K562 (cell line): ENCODE measurements at regions not wholly inside any gene's neighbourhood (a gene's known extent, or its start where the extent isn't known, plus 50 kb on each side); places are given as distances from the start of the nearest gene placed in this dataset.

ENCODE experiments used
- ATAC-seq: fragments of 200-7000 bp; cut with Tn5 transposase; 3 replicates; pipeline ENCODE4 v1.9.1; 2020; ENCODE audit warnings: moderate library complexity
- BruUV-seq: library from RNA; stranded (reverse); fragments of 400-500 nt; replicated peaks from 2 replicates; lab custom pipeline; 2021; lab: Mats Ljungman, UMichigan
- CTCF ChIA-PET: fragments of 300-600 bp; formaldehyde crosslinking; extraction: SDS; loops from one replicate; lab custom pipeline; 2021; ENCODE audit warnings: low intra/inter-chr PET ratio; lab: Yijun Ruan, JAX
- POLR2A ChIA-PET: fragments of 300-600, 350-650 bp; sonication (Branson Sonifier 250); formaldehyde crosslinking; extraction: SDS; loops from one replicate; lab custom pipeline; 2021; ENCODE audit warnings: antibody characterized with exemption, inconsistent platforms; lab: Yijun Ruan, JAX
- DNase-seq, 4 experiments: peaks; one replicate each; pipeline versions ENCODE4 v3.0.0 to v3.0.0-alpha.2; 2011 to 2018; ENCODE audit warnings: low spot score in 3 of 4, mixed read lengths in 3 of 4; ENCODE audit errors: extremely low read depth in 1 of 4
- FAIRE-seq: peaks from 2 replicates; lab custom pipeline; 2011; peaks lifted over from hg19 to GRCh38; lab: Jason Lieb, UNC
- H2AFZ ChIP-seq: 2 replicates; pipeline ENCODE4 v1.6.0; 2011; ENCODE audit warnings: low read depth, low read length, control low read depth, inconsistent platforms
- H3K27ac ChIP-seq: fragments of 200-600 bp; 3 replicates; pipeline ENCODE4 v1.8.0; 2011; ENCODE audit warnings: low read depth, mild to moderate bottlenecking, control low read depth, inconsistent platforms, low read length, moderate library complexity, mixed read lengths; ENCODE audit errors: extremely low read depth
- H3K27me3 ChIP-seq, 2 experiments: fragments of 300-600 bp in 1 of 2; 2 replicates in 1 of 2; 3 replicates in 1 of 2; pipeline versions ENCODE4 v1.6.0 to v1.8.0; 2011; ENCODE audit warnings: inconsistent platforms in 2 of 2, low read length in 2 of 2, mild to moderate bottlenecking in 1 of 2, mixed read lengths in 1 of 2, moderate library complexity in 1 of 2; ENCODE audit not compliant: control insufficient read depth in 2 of 2, insufficient read depth in 2 of 2
- H3K36me3 ChIP-seq: fragments of 300-600 bp; 3 replicates; pipeline ENCODE4 v1.8.0; 2011; ENCODE audit warnings: mild to moderate bottlenecking, low read length, inconsistent platforms; ENCODE audit not compliant: control insufficient read depth, insufficient read depth
- H3K4me1 ChIP-seq, 2 experiments: fragments of 200-600 bp in 1 of 2; replicated peaks in 1 of 2; 2 replicates in 1 of 2; 3 replicates in 1 of 2; pipeline versions ENCODE4 v1.5.1 to v1.8.0; 2011; ENCODE audit warnings: inconsistent platforms in 2 of 2, low read length in 2 of 2, mild to moderate bottlenecking in 1 of 2, mixed read lengths in 1 of 2, moderate library complexity in 1 of 2; ENCODE audit not compliant: control insufficient read depth in 2 of 2, insufficient read depth in 2 of 2
- H3K4me2 ChIP-seq: 2 replicates; pipeline ENCODE4 v1.6.1; 2011; ENCODE audit warnings: low read length, control low read depth, inconsistent platforms, mixed read lengths; ENCODE audit not compliant: insufficient read depth
- H3K4me3 ChIP-seq: fragments of 200-600 bp; sonication (generic), shearing (Covaris generic); 2 replicates; pipeline ENCODE4 v1.5.1; 2016; ENCODE audit warnings: control low read depth, inconsistent platforms
- H3K79me2 ChIP-seq: fragments of 200-600 bp; 3 replicates; pipeline ENCODE4 v1.8.0; 2011; ENCODE audit warnings: low read length, inconsistent platforms; ENCODE audit not compliant: control insufficient read depth, insufficient read depth
- H3K9ac ChIP-seq, 2 experiments: 2 replicates each; pipeline versions ENCODE4 v1.6.0 to v1.6.1; 2011; ENCODE audit warnings: low read depth in 2 of 2, low read length in 2 of 2, control low read depth in 1 of 2, inconsistent platforms in 1 of 2, mild to moderate bottlenecking in 1 of 2, mixed read lengths in 1 of 2; ENCODE audit not compliant: insufficient read depth in 1 of 2
- H3K9me1 ChIP-seq: one replicate; pipeline ENCODE4 v1.6.0; 2011; ENCODE audit warnings: inconsistent platforms, mild to moderate bottlenecking, low read length, moderate library complexity; ENCODE audit not compliant: control insufficient read depth, insufficient read depth
- H3K9me3 ChIP-seq: replicated peaks from 2 replicates; pipeline ENCODE4 v1.5.1; 2011; ENCODE audit warnings: low read depth, low read length, inconsistent platforms; ENCODE audit not compliant: control insufficient read depth, insufficient read depth
- H4K20me1 ChIP-seq: replicated peaks from 2 replicates; pipeline ENCODE4 v1.6.1; 2011; ENCODE audit warnings: low read length, inconsistent platforms, mixed read lengths; ENCODE audit not compliant: control insufficient read depth, insufficient read depth
- BACH1 ChIP-seq: fragments of 200-800 bp; sonication (Bioruptor generic); IDR thresholded peaks from 2 replicates; pipeline ENCODE4 v1.6.1; 2016; ENCODE audit warnings: missing genetic modification characterization, missing compliant biosample characterization
- BRD4 ChIP-seq: fragments of 200-600 bp; sonication (generic); IDR thresholded peaks from 2 replicates; pipeline ENCODE4 v1.6.1; 2017; ENCODE audit warnings: inconsistent platforms
- CBX5 ChIP-seq: IDR thresholded peaks from 2 replicates; pipeline ENCODE4 v1.6.1; 2014; ENCODE audit warnings: low read depth, borderline replicate concordance
- DMBX1 ChIP-seq: fragments of 250-450 bp; sonication (Bioruptor Pico); IDR thresholded peaks from 2 replicates; pipeline ENCODE4 v1.8.0; 2022; ENCODE audit warnings: inconsistent platforms, mild to moderate bottlenecking, moderate library complexity, borderline replicate concordance
- ETV1 ChIP-seq: fragments of 450-650 bp; conservative IDR thresholded peaks from 2 replicates; pipeline ENCODE4 v1.6.1; 2016; ENCODE audit warnings: missing genetic modification characterization, control low read depth, low read depth, missing compliant biosample characterization
- ETV6 ChIP-seq, 3 experiments: fragments of 150-350 bp in 1 of 3; sonication (generic) in 1 of 3; formaldehyde crosslinking in 1 of 3; IDR thresholded peaks; 2 replicates each; pipeline versions ENCODE4 v1.6.1 to v1.8.0; 2014 to 2022; ENCODE audit warnings: borderline replicate concordance in 2 of 3, low read depth in 2 of 3, antibody characterized with exemption in 1 of 3, low read length in 1 of 3, mild to moderate bottlenecking in 1 of 3, missing genetic modification reagents in 1 of 3
- RBM34 ChIP-seq: fragments of 200-400 bp; formaldehyde crosslinking; IDR thresholded peaks from 2 replicates; pipeline ENCODE4 v1.6.1; 2018; ENCODE audit warnings: low read length, borderline replicate concordance; ENCODE audit not compliant: insufficient read depth
- ZNF232 ChIP-seq: sonication (generic); formaldehyde crosslinking; IDR thresholded peaks from 2 replicates; pipeline ENCODE4 v1.8.0; 2022; ENCODE audit warnings: mild to moderate bottlenecking, missing genetic modification reagents
- ZNF263 ChIP-seq: sonication (generic); formaldehyde crosslinking; IDR thresholded peaks from 2 replicates; pipeline ENCODE4 v1.8.0; 2022; ENCODE audit warnings: mild to moderate bottlenecking, missing genetic modification reagents, borderline replicate concordance
- ZNF324 ChIP-seq: fragments of 250-450 bp; sonication (Bioruptor Pico); IDR thresholded peaks from 2 replicates; pipeline ENCODE4 v1.4.0; 2020; ENCODE audit warnings: mild to moderate bottlenecking
- ZSCAN32 ChIP-seq: fragments of 450-650 bp; formaldehyde crosslinking; IDR thresholded peaks from 2 replicates; pipeline ENCODE4 v1.4.0; 2020; ENCODE audit warnings: mild to moderate bottlenecking, moderate library complexity
- WGBS: fragments of 100-300 bp; shearing (Covaris generic); methylation state at CpG from one replicate; pipeline ENCODE4 v1.1.6; 2016; ENCODE audit warnings: low coverage, mixed read lengths; ENCODE audit not compliant: insufficient coverage; ENCODE audit errors: missing lambda C conversion rate; 5-methylcytosine and 5-hydroxymethylcytosine counted together
- in situ Hi-C: fragments of 300-500 bp; cut with MboI; formaldehyde crosslinking; loops from 4 replicates; pipeline ENCODE4 v1.15.0; 2018; ENCODE audit warnings: inconsistent platforms, mixed read lengths
- intact Hi-C: fragments of 100-400 bp; cut with micrococcal nuclease; formaldehyde crosslinking; loops from 2 replicates; pipeline ENCODE4 v1.14.2; 2022
- TF ChIP-seq, protein P1 (sequence below): sonication (generic); formaldehyde crosslinking; IDR thresholded peaks from 2 replicates; pipeline ENCODE4 v1.8.0; 2022; ENCODE audit warnings: mild to moderate bottlenecking, low read depth, missing genetic modification reagents
- TF ChIP-seq, protein P2 (sequence below): fragments of 250-450 bp; sonication (Bioruptor Pico); IDR thresholded peaks from 2 replicates; pipeline ENCODE4 v1.5.0; 2022; ENCODE audit warnings: mild to moderate bottlenecking
- TF ChIP-seq, protein P3 (sequence below): IDR thresholded peaks from 2 replicates; pipeline ENCODE4 v1.6.1; 2014; ENCODE audit warnings: antibody characterized with exemption
- TF ChIP-seq, protein P4 (sequence below): fragments of 200-400 bp; formaldehyde crosslinking; IDR thresholded peaks from 2 replicates; pipeline ENCODE4 v1.6.1; 2017; ENCODE audit warnings: mild to moderate bottlenecking, low read depth, low read length, moderate library complexity

DNA sequence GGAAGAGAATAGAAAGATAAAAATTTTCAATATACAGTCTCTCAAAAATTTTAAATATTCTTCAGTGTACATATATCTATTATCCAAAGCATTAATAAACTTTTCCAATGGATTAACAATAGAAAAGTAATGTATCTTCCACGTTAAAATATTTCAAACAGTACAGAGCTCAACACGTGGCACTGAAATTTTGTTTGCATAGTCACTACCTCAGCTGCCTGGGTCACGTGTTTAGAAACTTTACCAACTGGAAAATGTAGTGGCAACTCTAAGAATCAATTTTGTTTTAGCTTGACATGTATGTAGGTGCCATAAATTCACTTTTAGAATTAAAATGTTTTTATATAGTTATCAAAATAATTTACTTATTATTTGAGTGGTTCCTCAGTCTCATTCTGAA, 85.3 kb downstream of the CNTN3 start (continued):
- no peak for TF ChIP-seq DMBX1
- TF ChIP-seq, all 486 proteins: peak for 0

DNA sequence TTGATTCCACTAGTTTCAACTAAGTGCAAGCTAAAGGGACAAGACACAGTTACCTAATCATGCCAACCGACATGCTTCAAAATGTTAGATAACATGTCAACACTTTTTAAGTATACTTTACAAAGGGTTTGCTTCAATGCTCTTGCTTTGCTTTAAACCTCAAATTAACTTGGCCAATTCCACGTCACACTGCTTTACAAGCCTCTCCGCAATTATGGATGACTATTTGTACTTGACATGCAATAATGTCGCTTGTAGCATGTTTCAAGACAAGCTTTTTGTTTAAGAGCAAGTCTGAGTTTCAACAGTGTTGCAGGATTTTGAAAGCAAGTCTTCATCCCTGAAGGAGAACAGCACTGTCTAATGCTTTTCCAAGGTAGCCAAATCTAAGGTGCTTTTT, 86.9 kb downstream of the CNTN3 start:
- in situ Hi-C loops (no loop called here), intact Hi-C loops (no loop called here)
- no peak for FAIRE-seq
- H4K20me1 ChIP-seq = no peaks in the 10 kb centered on the region
- H3K36me3 ChIP-seq = no peaks in the 10 kb centered on the region
- no peak overlapping the region for H3K4me2 ChIP-seq
- no peak for DNase-seq
- WGBS = 3% methylated on average over 4 of the region's 4 CpGs
- no peaks in the 10 kb centered on the region for H3K27me3 ChIP-seq
- no peaks in the 10 kb centered on the region for H3K79me2 ChIP-seq
- H3K9ac ChIP-seq = no peak overlapping the region
- CTCF ChIA-PET = no interaction called here
- H3K27ac ChIP-seq = no peak overlapping the region
- ATAC-seq = no peak
- H3K4me3 ChIP-seq = no peak overlapping the region
- no peaks in the 10 kb centered on the region for H3K9me1 ChIP-seq
- BruUV-seq = no TSS peak
- no peak overlapping the region for H2AFZ ChIP-seq
- POLR2A ChIA-PET = no interaction called here
- no peaks in the 10 kb centered on the region for H3K9me3 ChIP-seq
- no peaks in the 10 kb centered on the region for H3K4me1 ChIP-seq
- no peak for TF ChIP-seq RBM34
- TF ChIP-seq BRD4 = no peak
- TF ChIP-seq, protein P1, sequence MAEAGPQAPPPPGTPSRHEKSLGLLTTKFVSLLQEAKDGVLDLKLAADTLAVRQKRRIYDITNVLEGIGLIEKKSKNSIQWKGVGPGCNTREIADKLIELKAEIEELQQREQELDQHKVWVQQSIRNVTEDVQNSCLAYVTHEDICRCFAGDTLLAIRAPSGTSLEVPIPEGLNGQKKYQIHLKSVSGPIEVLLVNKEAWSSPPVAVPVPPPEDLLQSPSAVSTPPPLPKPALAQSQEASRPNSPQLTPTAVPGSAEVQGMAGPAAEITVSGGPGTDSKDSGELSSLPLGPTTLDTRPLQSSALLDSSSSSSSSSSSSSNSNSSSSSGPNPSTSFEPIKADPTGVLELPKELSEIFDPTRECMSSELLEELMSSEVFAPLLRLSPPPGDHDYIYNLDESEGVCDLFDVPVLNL (CRISPR knock-in tag) = no peak
- no peak for TF ChIP-seq CBX5
- TF ChIP-seq ZSCAN32 (CRISPR knock-in tag) = no peak
- TF ChIP-seq, protein P2, sequence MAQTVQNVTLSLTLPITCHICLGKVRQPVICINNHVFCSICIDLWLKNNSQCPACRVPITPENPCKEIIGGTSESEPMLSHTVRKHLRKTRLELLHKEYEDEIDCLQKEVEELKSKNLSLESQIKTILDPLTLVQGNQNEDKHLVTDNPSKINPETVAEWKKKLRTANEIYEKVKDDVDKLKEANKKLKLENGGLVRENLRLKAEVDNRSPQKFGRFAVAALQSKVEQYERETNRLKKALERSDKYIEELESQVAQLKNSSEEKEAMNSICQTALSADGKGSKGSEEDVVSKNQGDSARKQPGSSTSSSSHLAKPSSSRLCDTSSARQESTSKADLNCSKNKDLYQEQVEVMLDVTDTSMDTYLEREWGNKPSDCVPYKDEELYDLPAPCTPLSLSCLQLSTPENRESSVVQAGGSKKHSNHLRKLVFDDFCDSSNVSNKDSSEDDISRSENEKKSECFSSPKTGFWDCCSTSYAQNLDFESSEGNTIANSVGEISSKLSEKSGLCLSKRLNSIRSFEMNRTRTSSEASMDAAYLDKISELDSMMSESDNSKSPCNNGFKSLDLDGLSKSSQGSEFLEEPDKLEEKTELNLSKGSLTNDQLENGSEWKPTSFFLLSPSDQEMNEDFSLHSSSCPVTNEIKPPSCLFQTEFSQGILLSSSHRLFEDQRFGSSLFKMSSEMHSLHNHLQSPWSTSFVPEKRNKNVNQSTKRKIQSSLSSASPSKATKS (CRISPR knock-in tag) = no peak
- TF ChIP-seq ZNF324 = no peak
- TF ChIP-seq ETV6 (IDR thresholded peaks at IDR 0.05; ENCODE audit: borderline replicate concordance in 1 of 2, low read depth in 2 of 2, low read length in 1 of 2) = no peak
- TF ChIP-seq ETV6 (CRISPR knock-in tag; IDR thresholded peaks at IDR 0.05; ENCODE audit: borderline replicate concordance) = no peak
- TF ChIP-seq ETV1 (tag) = no peak
- TF ChIP-seq, protein P3, sequence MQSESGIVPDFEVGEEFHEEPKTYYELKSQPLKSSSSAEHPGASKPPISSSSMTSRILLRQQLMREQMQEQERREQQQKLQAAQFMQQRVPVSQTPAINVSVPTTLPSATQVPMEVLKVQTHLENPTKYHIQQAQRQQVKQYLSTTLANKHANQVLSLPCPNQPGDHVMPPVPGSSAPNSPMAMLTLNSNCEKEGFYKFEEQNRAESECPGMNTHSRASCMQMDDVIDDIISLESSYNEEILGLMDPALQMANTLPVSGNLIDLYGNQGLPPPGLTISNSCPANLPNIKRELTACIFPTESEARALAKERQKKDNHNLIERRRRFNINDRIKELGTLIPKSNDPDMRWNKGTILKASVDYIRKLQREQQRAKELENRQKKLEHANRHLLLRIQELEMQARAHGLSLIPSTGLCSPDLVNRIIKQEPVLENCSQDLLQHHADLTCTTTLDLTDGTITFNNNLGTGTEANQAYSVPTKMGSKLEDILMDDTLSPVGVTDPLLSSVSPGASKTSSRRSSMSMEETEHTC = no peak
- TF ChIP-seq, protein P4, sequence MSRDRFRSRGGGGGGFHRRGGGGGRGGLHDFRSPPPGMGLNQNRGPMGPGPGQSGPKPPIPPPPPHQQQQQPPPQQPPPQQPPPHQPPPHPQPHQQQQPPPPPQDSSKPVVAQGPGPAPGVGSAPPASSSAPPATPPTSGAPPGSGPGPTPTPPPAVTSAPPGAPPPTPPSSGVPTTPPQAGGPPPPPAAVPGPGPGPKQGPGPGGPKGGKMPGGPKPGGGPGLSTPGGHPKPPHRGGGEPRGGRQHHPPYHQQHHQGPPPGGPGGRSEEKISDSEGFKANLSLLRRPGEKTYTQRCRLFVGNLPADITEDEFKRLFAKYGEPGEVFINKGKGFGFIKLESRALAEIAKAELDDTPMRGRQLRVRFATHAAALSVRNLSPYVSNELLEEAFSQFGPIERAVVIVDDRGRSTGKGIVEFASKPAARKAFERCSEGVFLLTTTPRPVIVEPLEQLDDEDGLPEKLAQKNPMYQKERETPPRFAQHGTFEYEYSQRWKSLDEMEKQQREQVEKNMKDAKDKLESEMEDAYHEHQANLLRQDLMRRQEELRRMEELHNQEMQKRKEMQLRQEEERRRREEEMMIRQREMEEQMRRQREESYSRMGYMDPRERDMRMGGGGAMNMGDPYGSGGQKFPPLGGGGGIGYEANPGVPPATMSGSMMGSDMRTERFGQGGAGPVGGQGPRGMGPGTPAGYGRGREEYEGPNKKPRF = no peak
- TF ChIP-seq ZNF232 (CRISPR knock-in tag) = no peak
- TF ChIP-seq BACH1 (tag) = no peak
- no peak for TF ChIP-seq ZNF263 (CRISPR knock-in tag)
